GM18867 (cell line): ENCODE measurements at regions not wholly inside any gene's neighbourhood (a gene's known extent, or its start where the extent isn't known, plus 50 kb on each side); places are given as distances from the start of the nearest gene placed in this dataset.
"Not testable (repeated sequence)": the region's sequence is repeated elsewhere in the genome, so short reads cannot be mapped to it uniquely, and the experiment has no call there.

Experiments used
- ATAC-seq: cut with Tn5 transposase; IDR thresholded peaks from one replicate; pipeline ENCODE4 v1.9.1; 2021; ENCODE audit warnings: mild to moderate bottlenecking, moderate library complexity; ENCODE audit not compliant: unreplicated experiment

- no peak for ATAC-seq
These were observed 91.9 kb upstream of the BCL2L14 start for GRCh38 chr12:11978726-11979384.

- ATAC-seq = no peak
These were observed 90.6 kb upstream of the BCL2L14 start for GRCh38 chr12:11980115-11980514.

- ATAC-seq = peak; percentile 90
These were observed 89.5 kb upstream of the BCL2L14 start for GRCh38 chr12:11981121-11981733.

GRCh38 chr12:11984417-11984816 lies 86.3 kb upstream of the BCL2L14 start:
- no peak for ATAC-seq

GRCh38 chr12:11986165-11986564 lies 84.6 kb upstream of the BCL2L14 start:
- no peak for ATAC-seq

- ATAC-seq = no peak
These were observed 82.8 kb upstream of the BCL2L14 start for GRCh38 chr12:11987901-11988300.

- no peak for ATAC-seq
These were observed 79.1 kb upstream of the BCL2L14 start for GRCh38 chr12:11991604-11992003.

GRCh38 chr12:11992515-11992914 lies 78.2 kb upstream of the BCL2L14 start:
- no peak for ATAC-seq

GRCh38 chr12:11998307-11998943 lies 72.3 kb upstream of the BCL2L14 start:
- not testable (repeated sequence) for ATAC-seq

GRCh38 chr12:11998944-11999315 lies 71.8 kb upstream of the BCL2L14 start:
- no peak for ATAC-seq

- ATAC-seq = no peak
These were observed 67.1 kb upstream of the BCL2L14 start for GRCh38 chr12:12003609-12004008.

- no peak for ATAC-seq
These were observed 66.2 kb upstream of the BCL2L14 start for GRCh38 chr12:12004524-12004923.

- no peak for ATAC-seq
These were observed 63.6 kb upstream of the BCL2L14 start for GRCh38 chr12:12007001-12007712.

- ATAC-seq = no peak
These were observed 63.0 kb upstream of the BCL2L14 start for GRCh38 chr12:12007713-12008231.

- ATAC-seq = no peak
These were observed 62.4 kb upstream of the BCL2L14 start for GRCh38 chr12:12008232-12008850.

- ATAC-seq = peak; percentile 62
These were observed 61.7 kb upstream of the BCL2L14 start for GRCh38 chr12:12008931-12009611.

- ATAC-seq = not testable (repeated sequence)
These were observed 60.9 kb upstream of the BCL2L14 start for GRCh38 chr12:12009749-12010276.

- ATAC-seq = peak; percentile 53
These were observed 60.3 kb upstream of the BCL2L14 start for GRCh38 chr12:12010277-12011039.

GRCh38 chr12:12011880-12012260 lies 58.9 kb upstream of the BCL2L14 start:
- ATAC-seq = no peak
